ENCODE measurements at regions not wholly inside any gene's neighbourhood (a gene's known extent, or its start where the extent isn't known, plus 50 kb on each side); places are given as distances from the start of the nearest gene placed in this dataset.

DNA sequence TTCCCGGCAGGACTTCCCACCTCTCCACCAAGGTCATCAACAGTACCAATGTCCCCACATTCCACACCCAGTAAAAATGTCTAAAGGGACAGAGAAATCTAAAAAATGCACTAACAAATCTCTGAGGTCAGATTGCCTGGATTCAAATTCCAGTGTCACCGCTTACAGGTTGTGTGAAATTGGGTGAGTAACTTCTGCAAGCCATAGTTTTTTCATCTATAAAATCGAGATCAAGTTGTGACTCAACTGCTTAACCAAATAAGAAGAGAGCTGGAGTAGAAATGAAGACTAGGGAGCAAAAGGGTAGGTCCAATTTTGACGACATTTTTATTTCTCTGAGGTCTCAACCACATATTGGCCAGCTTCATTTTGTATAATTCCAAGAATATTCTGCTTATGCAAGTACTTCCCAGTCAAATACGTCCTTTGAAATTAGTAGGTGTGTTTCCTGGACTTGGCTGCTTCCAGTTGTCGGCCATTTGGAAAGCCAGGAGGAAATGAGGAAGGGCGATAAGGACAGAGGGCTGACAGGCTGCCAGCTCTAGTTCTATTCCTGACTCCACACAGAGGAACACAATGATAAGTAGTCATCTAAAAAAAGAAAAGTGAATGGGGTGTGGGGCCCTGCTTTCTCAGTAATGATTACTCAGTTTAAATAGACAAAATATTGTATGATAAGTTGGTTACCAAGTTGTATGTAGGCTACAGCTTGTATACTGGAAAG is 57.7 kb upstream of the ZC3H11B start:
- ATAC-seq (peak; percentile 26), DNase-seq (no peak)
- Histone ChIP-seq H3K27me3 (no peaks in the 10 kb centered on the region), H3K27ac (no peak overlapping the region), H3K36me3 (no peaks in the 10 kb centered on the region), H3K9me3 (no peaks in the 10 kb centered on the region), H3K4me1 (no peaks in the 10 kb centered on the region), H3K4me3 (no peak overlapping the region)
- intact Hi-C loops (cut with DNase I) = no loop called here
- no peak for TF ChIP-seq CTCF (IDR thresholded peaks at IDR 0.05)

DNA sequence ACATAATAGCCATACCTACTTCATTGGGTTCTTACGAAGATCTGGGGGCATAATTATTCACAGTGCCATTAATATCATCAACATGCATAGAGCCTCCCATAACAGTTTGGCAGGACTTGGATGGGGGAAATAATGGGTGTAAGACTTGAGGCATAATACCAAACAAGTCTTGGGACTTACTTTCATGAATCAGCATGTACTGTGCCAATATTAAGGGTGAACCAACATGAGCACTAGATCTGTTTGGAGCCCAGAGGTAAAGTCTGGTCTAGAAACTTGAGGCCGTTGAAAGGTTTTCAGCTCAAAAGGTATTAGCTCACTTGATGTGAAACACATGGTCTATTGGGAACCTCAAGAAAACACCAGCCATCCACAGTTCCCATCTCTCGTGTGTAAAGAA is 56.7 kb upstream of the ZC3H11B start:
- ATAC-seq (no peak), DNase-seq (no peak)
- no peaks in the 10 kb centered on the region for H3K9me3 ChIP-seq
- TF ChIP-seq CTCF (IDR thresholded peaks at IDR 0.05) = no peak
- no peaks in the 10 kb centered on the region for H3K27me3 ChIP-seq
- intact Hi-C loops (cut with DNase I) = no loop called here
- no peaks in the 10 kb centered on the region for H3K36me3 ChIP-seq
- no peaks in the 10 kb centered on the region for H3K4me1 ChIP-seq
- no peak overlapping the region for H3K4me3 ChIP-seq
- H3K27ac ChIP-seq = no peak overlapping the region

DNA sequence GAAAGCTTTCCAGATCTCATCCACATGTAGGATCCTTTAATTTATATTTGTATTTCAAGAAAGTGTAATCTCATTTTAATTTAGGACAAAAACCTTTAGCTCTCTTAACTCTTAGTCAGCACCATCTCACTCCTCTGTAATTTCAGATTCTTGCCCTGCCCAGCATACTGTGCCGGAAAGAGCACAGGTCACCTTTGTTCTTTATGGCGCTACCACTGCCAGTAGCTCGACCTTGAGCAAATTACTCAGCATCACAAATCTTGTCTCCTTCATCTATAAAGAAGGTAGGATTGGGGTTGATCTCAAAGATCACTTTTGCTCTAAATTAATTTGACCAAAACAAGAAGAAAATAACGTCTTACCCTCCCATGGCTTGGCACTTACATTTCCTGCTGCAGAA is 56.1 kb upstream of the ZC3H11B start:
- DNase-seq (no peak), ATAC-seq (no peak)
- intact Hi-C loops (cut with DNase I) = no loop called here
- Histone ChIP-seq H3K4me1 (no peaks in the 10 kb centered on the region), H3K36me3 (no peaks in the 10 kb centered on the region), H3K27me3 (no peaks in the 10 kb centered on the region), H3K4me3 (no peak overlapping the region), H3K9me3 (no peaks in the 10 kb centered on the region), H3K27ac (no peak overlapping the region)
- TF ChIP-seq CTCF (IDR thresholded peaks at IDR 0.05) = no peak

DNA sequence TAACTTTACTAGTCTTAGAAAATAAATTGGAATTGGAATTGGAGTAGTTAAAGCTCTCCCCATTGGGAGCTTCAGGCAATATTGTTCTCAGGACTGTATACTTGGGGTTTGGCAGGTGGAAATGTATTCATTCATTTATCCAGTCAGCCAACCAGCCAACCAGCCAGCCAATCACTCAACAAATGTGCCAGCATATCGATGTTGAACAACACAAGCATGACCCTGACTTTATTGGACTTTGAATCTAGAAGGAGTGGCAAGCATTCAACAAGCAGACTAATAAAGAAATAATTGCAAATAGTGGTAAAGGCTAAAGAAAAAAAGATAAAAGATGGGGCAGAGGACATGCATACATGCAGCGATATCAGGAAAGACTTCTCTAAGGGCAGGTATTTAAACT is 55.5 kb upstream of the ZC3H11B start:
- ATAC-seq (no peak), DNase-seq (no peak)
- intact Hi-C loops (cut with DNase I) = no loop called here
- Histone ChIP-seq H3K27me3 (no peaks in the 10 kb centered on the region), H3K4me3 (no peak overlapping the region), H3K4me1 (no peaks in the 10 kb centered on the region), H3K36me3 (no peaks in the 10 kb centered on the region), H3K27ac (no peak overlapping the region), H3K9me3 (no peaks in the 10 kb centered on the region)
- no peak for TF ChIP-seq CTCF (IDR thresholded peaks at IDR 0.05)

- no peak overlapping the region for H3K4me3 ChIP-seq
- DNase-seq (no peak), ATAC-seq (no peak)
Observed at GRCh38 chr1:219666242-219666641, 53.3 kb upstream of the ZC3H11B start.

More at GRCh38 chr1:219666242-219666641, 53.3 kb upstream of the ZC3H11B start:
- H3K36me3 ChIP-seq = no peaks in the 10 kb centered on the region
- TF ChIP-seq CTCF (IDR thresholded peaks at IDR 0.05) = no peak
- H3K4me1 ChIP-seq = no peaks in the 10 kb centered on the region
- intact Hi-C loops (cut with DNase I) = no loop called here
- no peaks in the 10 kb centered on the region for H3K27me3 ChIP-seq
- H3K9me3 ChIP-seq = no peaks in the 10 kb centered on the region
- no peak overlapping the region for H3K27ac ChIP-seq

Measured in upper lobe of right lung (tissue), 1 donor.